ENCODE measurements at regions not wholly inside any gene's neighbourhood (a gene's known extent, or its start where the extent isn't known, plus 50 kb on each side); places are given as distances from the start of the nearest gene placed in this dataset.

GRCh38 chr6:137692806-137693205, 174.3 kb upstream of the TNFAIP3 start:
- Histone ChIP-seq H3K36me3 (ENCODE audit: control insufficient read depth, insufficient read depth, low read length) (no peaks in the 10 kb centered on the region), H3K4me1 (ENCODE audit: control insufficient read depth, insufficient read depth, low read length) (peaks cover 10% of the 10 kb centered on the region), H3K27ac (ENCODE audit: low read length) (no peak overlapping the region), H3K9me3 (ENCODE audit: control insufficient read depth, insufficient read depth, low read depth, low read length) (no peaks in the 10 kb centered on the region), H3K4me3 (ENCODE audit: low read depth in 2 of 2, low read length in 2 of 2) (no peak overlapping the region), H3K27me3 (ENCODE audit: control insufficient read depth, insufficient read depth, low read length) (no peaks in the 10 kb centered on the region)
- BruUV-seq (replicated peaks) = no TSS peak
- ChIA-PET CTCF (no interaction called here), POLR2A (no interaction called here)
- no peak for DNase-seq (ENCODE audit: low read depth, low spot score)
- TF ChIP-seq TCF7L2 (IDR thresholded peaks at IDR 0.05; ENCODE audit: low read depth, low read length) (no peak), SIN3A (IDR thresholded peaks at IDR 0.05; ENCODE audit: borderline replicate concordance, insufficient read depth, low read depth, low read length) (no peak), REST (IDR thresholded peaks at IDR 0.05; ENCODE audit: insufficient read depth in 1 of 2, low read depth in 2 of 2, low read length in 1 of 2) (no peak), POLR2AphosphoS5 (IDR thresholded peaks at IDR 0.05; ENCODE audit: low read depth, low read length) (no peak), CTCF (IDR thresholded peaks at IDR 0.05) (no peak)
- ATAC-seq = no peak
- intact Hi-C loops (cut with micrococcal nuclease; ENCODE audit: unreplicated experiment) = no loop called here
- in situ Hi-C loops (cut with HindIII; ENCODE audit: low pct_unique_long_range_greater_than_20kb, low sequenced_read_pairs) = no loop called here

GRCh38 chr6:137693711-137694110, 173.3 kb upstream of the TNFAIP3 start:
- no peak overlapping the region for H3K27ac ChIP-seq (ENCODE audit: low read length)
- in situ Hi-C loops (cut with HindIII; ENCODE audit: low pct_unique_long_range_greater_than_20kb, low sequenced_read_pairs) = no loop called here
- H3K9me3 ChIP-seq (ENCODE audit: control insufficient read depth, insufficient read depth, low read depth, low read length) = no peaks in the 10 kb centered on the region
- TF ChIP-seq TCF7L2 (IDR thresholded peaks at IDR 0.05; ENCODE audit: low read depth, low read length) = no peak
- no peak for TF ChIP-seq POLR2AphosphoS5 (IDR thresholded peaks at IDR 0.05; ENCODE audit: low read depth, low read length)
- TF ChIP-seq CTCF (IDR thresholded peaks at IDR 0.05) = no peak
- no peak for TF ChIP-seq SIN3A (IDR thresholded peaks at IDR 0.05; ENCODE audit: borderline replicate concordance, insufficient read depth, low read depth, low read length)
- TF ChIP-seq REST (IDR thresholded peaks at IDR 0.05; ENCODE audit: insufficient read depth in 1 of 2, low read depth in 2 of 2, low read length in 1 of 2) = no peak
- no peaks in the 10 kb centered on the region for H3K27me3 ChIP-seq (ENCODE audit: control insufficient read depth, insufficient read depth, low read length)
- ChIA-PET POLR2A (no interaction called here), CTCF (no interaction called here)
- DNase-seq (ENCODE audit: low read depth, low spot score) (no peak), ATAC-seq (no peak)
- H3K36me3 ChIP-seq (ENCODE audit: control insufficient read depth, insufficient read depth, low read length) = no peaks in the 10 kb centered on the region
- intact Hi-C loops (cut with micrococcal nuclease; ENCODE audit: unreplicated experiment) = no loop called here
- H3K4me1 ChIP-seq (ENCODE audit: control insufficient read depth, insufficient read depth, low read length) = peaks cover 12% of the 10 kb centered on the region
- BruUV-seq (replicated peaks) = no TSS peak
- no peak overlapping the region for H3K4me3 ChIP-seq (ENCODE audit: low read depth in 2 of 2, low read length in 2 of 2)

All from Panc1 (cell line).